ENCODE measurements at regions not wholly inside any gene's neighbourhood (a gene's known extent, or its start where the extent isn't known, plus 50 kb on each side); places are given as distances from the start of the nearest gene placed in this dataset.

DNA sequence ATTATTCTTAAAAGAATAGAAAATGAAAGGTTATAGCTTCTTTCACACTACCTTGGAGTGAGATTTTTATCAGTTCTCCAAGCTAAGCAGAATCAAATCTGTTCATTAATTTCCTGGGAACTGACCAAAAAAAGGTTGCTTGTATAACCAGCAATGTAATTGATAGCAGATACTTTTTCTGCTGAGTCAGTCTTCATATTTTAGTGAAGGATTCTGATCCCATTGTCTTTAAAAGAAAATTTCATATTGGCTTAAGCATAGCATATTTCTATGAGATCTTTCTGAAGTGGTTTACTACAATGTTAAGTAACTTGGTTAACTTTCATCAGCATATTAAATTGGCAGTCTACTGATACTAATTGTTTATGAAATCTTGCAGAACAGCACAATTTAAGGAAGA, 338.0 kb downstream of the TMX3 start:
- no peak for DNase-seq (ENCODE audit: low read depth)
- no peak for TF ChIP-seq POLR2A (IDR thresholded peaks at IDR 0.05; ENCODE audit: extremely low read depth, insufficient read length)
- TF ChIP-seq, protein P1, sequence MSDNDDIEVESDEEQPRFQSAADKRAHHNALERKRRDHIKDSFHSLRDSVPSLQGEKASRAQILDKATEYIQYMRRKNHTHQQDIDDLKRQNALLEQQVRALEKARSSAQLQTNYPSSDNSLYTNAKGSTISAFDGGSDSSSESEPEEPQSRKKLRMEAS (IDR thresholded peaks at IDR 0.05; ENCODE audit: low read depth, low read length) = no peak
- TF ChIP-seq MYC (IDR thresholded peaks at IDR 0.05; ENCODE audit: low read depth, low read length) = no peak
- TF ChIP-seq, protein P2, sequence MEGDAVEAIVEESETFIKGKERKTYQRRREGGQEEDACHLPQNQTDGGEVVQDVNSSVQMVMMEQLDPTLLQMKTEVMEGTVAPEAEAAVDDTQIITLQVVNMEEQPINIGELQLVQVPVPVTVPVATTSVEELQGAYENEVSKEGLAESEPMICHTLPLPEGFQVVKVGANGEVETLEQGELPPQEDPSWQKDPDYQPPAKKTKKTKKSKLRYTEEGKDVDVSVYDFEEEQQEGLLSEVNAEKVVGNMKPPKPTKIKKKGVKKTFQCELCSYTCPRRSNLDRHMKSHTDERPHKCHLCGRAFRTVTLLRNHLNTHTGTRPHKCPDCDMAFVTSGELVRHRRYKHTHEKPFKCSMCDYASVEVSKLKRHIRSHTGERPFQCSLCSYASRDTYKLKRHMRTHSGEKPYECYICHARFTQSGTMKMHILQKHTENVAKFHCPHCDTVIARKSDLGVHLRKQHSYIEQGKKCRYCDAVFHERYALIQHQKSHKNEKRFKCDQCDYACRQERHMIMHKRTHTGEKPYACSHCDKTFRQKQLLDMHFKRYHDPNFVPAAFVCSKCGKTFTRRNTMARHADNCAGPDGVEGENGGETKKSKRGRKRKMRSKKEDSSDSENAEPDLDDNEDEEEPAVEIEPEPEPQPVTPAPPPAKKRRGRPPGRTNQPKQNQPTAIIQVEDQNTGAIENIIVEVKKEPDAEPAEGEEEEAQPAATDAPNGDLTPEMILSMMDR (IDR thresholded peaks at IDR 0.05; ENCODE audit: low read depth, low read length) = no peak
- H3K4me3 ChIP-seq (ENCODE audit: low read depth, low read length) = no peak overlapping the region

DNA sequence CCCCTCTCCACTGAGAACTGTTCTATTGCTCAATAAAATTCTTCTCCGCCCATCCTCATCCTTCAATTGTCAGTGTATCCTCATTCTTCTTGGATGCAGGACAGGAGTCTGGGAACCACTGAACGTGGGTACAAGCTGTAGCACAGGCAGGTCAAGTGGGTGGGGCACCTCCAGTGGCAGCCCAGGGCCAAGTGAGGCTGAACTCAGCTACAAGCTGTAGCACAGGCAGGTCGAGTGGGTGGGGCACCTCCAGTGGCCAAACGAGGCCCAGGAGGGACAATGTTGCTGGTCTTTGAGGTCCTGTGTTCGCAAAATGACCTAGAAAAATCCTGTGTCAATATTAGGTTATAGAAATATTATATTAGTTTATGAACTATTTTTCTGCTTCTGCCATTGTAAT, 352.0 kb downstream of the TMX3 start:
- no peak for DNase-seq (ENCODE audit: low read depth)
- no peak for TF ChIP-seq POLR2A (IDR thresholded peaks at IDR 0.05; ENCODE audit: extremely low read depth, insufficient read length)
- TF ChIP-seq, protein P2 (IDR thresholded peaks at IDR 0.05; ENCODE audit: low read depth, low read length) = no peak
- TF ChIP-seq, protein P1 (IDR thresholded peaks at IDR 0.05; ENCODE audit: low read depth, low read length) = no peak
- no peak overlapping the region for H3K4me3 ChIP-seq (ENCODE audit: low read depth, low read length)

DNA sequence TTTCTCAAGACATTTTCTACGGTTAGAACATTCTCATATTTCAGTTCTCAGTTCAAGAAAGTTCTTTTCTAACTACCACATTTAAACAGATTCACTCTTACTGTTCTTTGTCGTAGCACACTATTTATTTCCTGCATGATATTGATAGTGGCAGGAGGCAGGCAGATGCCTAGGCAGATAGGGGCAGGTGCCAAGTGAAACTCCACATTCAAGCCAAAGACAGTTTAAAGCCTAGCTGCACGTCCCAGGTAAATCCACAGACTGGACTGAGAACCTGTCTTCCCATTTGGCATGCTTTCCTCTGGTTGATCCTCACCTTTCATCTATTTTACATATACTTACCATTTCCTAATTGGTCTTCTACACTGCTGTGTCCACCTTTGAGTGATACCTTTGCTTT, 359.3 kb downstream of the TMX3 start:
- H3K4me3 ChIP-seq (ENCODE audit: low read depth, low read length) = no peak overlapping the region
- no peak for DNase-seq (ENCODE audit: low read depth)
- TF ChIP-seq POLR2A (IDR thresholded peaks at IDR 0.05; ENCODE audit: extremely low read depth, insufficient read length) = no peak
- TF ChIP-seq MYC (IDR thresholded peaks at IDR 0.05; ENCODE audit: low read depth, low read length) = no peak
- TF ChIP-seq, protein P1 (IDR thresholded peaks at IDR 0.05; ENCODE audit: low read depth, low read length) = no peak
- TF ChIP-seq, protein P2 (IDR thresholded peaks at IDR 0.05; ENCODE audit: low read depth, low read length) = no peak

DNA sequence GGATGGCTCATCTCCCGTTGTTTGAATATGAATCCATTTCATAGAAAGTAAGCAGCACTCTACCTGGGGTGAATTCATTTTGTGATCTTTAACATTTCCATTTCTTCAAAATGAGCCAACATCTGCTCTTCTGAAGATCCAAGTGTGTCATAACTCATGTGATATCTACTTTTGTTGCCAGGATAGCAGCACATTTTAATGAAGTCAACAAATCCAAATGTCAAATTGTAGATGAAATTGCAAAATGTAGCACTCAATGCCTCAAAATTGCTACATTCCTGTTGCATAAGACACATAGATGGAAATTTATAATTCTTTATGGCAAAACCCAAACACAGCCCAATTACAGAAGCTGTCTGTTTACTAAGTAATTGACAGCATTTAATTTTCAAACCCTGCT, 360.7 kb downstream of the TMX3 start:
- H3K4me3 ChIP-seq (ENCODE audit: low read depth, low read length) = no peak overlapping the region
- TF ChIP-seq POLR2A (IDR thresholded peaks at IDR 0.05; ENCODE audit: extremely low read depth, insufficient read length) (no peak), MYC (IDR thresholded peaks at IDR 0.05; ENCODE audit: low read depth, low read length) (no peak)
- TF ChIP-seq, protein P2 (IDR thresholded peaks at IDR 0.05; ENCODE audit: low read depth, low read length) = no peak
- TF ChIP-seq, protein P1 (IDR thresholded peaks at IDR 0.05; ENCODE audit: low read depth, low read length) = no peak
- no peak for DNase-seq (ENCODE audit: low read depth)

DNA sequence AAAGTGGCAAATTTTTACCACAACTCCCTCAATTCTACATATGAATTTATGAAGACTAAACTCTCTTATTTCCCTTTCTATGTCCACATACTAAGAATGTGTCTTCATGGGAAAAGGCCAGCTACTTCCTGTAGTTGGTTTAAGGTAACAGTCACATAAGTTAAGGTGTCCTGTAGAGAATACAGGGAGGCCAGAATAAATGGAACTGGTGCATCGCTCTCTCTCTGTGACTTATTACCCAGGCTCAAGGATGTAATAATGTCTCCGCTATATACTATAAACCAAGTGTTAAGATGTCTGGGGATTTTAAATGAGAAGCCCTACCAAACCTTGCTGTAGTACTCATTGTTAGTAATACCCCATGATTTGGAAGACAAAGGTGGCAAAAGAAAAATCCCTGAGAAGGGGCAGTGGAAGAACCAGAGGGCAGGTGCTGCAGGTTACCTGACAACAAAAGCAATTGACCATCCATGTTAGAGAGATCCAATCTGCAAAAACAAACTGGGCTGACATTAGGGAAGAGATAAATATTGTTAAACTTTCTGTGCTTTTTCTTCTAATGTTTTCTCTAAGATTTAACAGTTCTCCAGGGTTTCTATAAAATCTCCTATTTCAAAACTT, 372.8 kb downstream of the TMX3 start:
- no peak overlapping the region for H3K4me3 ChIP-seq (ENCODE audit: low read depth, low read length)
- TF ChIP-seq MYC (IDR thresholded peaks at IDR 0.05; ENCODE audit: low read depth, low read length) (no peak), POLR2A (IDR thresholded peaks at IDR 0.05; ENCODE audit: extremely low read depth, insufficient read length) (no peak)
- TF ChIP-seq, protein P2 (IDR thresholded peaks at IDR 0.05; ENCODE audit: low read depth, low read length) = no peak
- TF ChIP-seq, protein P1 (IDR thresholded peaks at IDR 0.05; ENCODE audit: low read depth, low read length) = no peak
- no peak for DNase-seq (ENCODE audit: low read depth)
